ENCODE measurements at regions not wholly inside any gene's neighbourhood (a gene's known extent, or its start where the extent isn't known, plus 50 kb on each side); places are given as distances from the start of the nearest gene placed in this dataset.
A peak's percentile ranks its signal among the peaks of the same experiment; 100 is the strongest.

- H3K36me3 ChIP-seq (ENCODE audit: insufficient read depth), result no peaks in the 10 kb centered on the region
- DNase-seq (ENCODE audit: extremely low spot score), result no peak
- H3K4me3 ChIP-seq (ENCODE audit: low read depth, low read length), result no peak overlapping the region
- no peak overlapping the region for H3K27ac ChIP-seq (ENCODE audit: low read depth)
- WGBS, result 90% methylated on average over 16 of the region's 16 CpGs
- H3K4me1 ChIP-seq (ENCODE audit: insufficient read depth), result no peaks in the 10 kb centered on the region
Measured at GRCh38 chr7:70846208-70846607, 285.7 kb upstream of the GALNT17 start.

DNA sequence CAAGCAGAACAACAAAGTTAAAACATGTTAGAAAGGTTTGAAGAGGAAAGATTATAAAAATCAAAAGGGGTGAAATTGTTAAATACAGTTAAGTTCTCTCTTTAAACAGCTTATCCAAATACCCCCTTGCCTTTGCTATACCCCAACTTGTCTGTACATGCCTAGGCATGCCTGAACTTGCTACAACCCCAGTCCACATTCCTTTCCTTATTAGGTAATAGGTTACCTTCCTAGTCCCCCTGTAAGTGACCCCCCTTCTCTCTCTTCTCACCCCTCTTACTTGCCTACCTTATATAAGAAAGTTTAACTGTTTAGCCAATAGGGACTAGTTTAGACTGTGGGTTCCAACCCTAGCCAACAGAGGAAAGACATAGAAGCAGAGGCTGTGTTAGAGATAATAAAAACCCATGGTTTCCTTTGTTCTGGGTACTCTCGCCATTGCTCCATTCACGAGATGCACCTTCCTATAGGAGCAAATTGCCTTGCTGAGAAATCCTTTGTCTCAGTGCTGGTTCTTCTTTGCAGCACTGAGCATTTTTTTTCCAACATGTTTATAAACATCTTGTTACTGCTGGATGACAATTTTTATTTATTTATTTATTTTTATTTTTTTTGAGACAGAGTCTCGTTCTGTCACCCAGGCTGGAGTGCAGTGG is 282.2 kb upstream of the GALNT17 start:
- H3K4me1 ChIP-seq (ENCODE audit: insufficient read depth), result no peaks in the 10 kb centered on the region
- WGBS, result 92% methylated on average over 3 of the region's 3 CpGs
- H3K36me3 ChIP-seq (ENCODE audit: insufficient read depth), result no peaks in the 10 kb centered on the region
- H3K4me3 ChIP-seq (ENCODE audit: low read depth, low read length), result no peak overlapping the region
- DNase-seq (ENCODE audit: extremely low spot score), result no peak
- H3K27ac ChIP-seq (ENCODE audit: low read depth), result no peak overlapping the region

- WGBS, result 84% methylated on average over 1 of the region's 1 CpG
- Histone ChIP-seq H3K27ac (ENCODE audit: low read depth) (no peak overlapping the region), H3K36me3 (ENCODE audit: insufficient read depth) (no peaks in the 10 kb centered on the region), H3K4me1 (ENCODE audit: insufficient read depth) (no peaks in the 10 kb centered on the region), H3K4me3 (ENCODE audit: low read depth, low read length) (no peak overlapping the region)
- DNase-seq (ENCODE audit: extremely low spot score), result no peak
Measured at GRCh38 chr7:70855373-70855772, 276.6 kb upstream of the GALNT17 start.

DNA sequence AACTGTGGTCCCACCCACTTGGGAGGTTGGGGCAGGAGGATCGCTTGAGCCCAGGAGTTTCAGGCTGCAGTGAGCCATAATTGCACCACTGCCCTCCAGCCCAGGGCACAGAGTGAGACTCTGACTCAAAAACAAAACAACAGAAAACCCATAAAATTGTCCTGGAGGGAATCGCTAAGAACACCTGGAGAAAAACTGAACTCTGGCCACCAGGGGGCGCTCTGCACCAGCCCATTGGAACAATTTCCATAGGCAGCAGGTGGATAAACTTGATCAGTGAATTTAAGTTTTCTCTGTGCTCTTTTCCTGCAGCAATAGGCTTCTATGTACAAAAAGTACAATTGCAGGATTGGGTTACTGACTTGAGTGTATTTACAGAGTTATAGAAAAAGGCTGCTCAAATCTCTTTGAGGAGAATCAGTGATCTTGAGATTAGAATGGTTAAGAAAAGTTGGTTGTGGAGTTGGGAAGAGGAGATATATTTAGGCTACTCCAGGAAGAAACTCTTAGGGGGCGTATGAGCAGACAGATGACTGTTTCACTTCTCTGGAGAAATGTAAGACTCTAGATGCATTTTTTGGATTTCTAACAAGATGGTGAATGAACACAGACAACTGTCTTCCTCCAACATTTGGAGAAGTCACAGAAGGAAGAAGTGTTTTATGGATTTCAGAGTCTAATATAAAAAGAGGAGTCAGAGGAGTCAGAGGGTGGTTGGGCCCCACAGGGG is 274.9 kb upstream of the GALNT17 start:
- Histone ChIP-seq H3K27ac (ENCODE audit: low read depth) (no peak overlapping the region), H3K36me3 (ENCODE audit: insufficient read depth) (no peaks in the 10 kb centered on the region), H3K4me1 (ENCODE audit: insufficient read depth) (no peaks in the 10 kb centered on the region), H3K4me3 (ENCODE audit: low read depth, low read length) (no peak overlapping the region)
- whole genome bisulfite sequencing, result 8% methylated on average over 4 of the region's 4 CpGs
- DNase-seq (ENCODE audit: extremely low spot score), result peak; percentile 66

DNA sequence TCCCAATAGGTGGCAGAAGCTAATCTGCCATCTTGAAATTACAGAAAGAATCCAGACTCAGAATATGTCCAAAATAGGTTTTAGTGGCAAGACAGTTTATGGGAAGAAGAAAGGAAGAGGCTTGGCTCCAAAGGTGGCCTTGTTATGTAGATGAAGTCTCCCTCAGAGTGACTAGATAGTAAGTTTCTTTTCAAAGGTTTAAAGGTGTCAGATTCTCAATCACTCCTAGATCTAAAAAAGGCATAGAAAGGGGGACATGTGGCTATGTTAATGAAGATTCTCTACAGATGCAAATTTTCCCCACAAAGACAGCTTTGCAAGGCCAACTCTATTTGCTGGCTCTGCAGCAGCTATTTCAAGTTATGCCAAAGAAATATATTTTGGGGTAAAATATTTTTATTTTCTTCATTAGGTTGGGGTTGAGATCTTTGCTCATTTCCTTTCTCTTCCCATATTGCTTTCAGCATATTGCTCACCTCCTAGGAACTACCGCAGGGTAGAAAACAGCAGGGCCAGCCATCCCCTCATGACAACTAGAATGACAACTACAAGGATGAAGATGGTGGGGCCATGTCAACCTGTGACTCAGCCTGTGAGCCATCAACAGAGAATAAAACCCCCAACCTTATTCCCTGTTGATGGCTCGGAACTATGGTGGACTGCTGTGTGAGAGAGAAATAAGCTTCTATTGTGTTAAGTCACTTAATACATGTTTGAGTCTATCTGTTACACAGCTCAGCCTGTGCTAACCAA is 274.0 kb upstream of the GALNT17 start:
- WGBS, result 93% methylated on average over 2 of the region's 2 CpGs
- no peak for DNase-seq (ENCODE audit: extremely low spot score)
- H3K4me1 ChIP-seq (ENCODE audit: insufficient read depth), result no peaks in the 10 kb centered on the region
- no peak overlapping the region for H3K27ac ChIP-seq (ENCODE audit: low read depth)
- H3K36me3 ChIP-seq (ENCODE audit: insufficient read depth), result no peaks in the 10 kb centered on the region
- no peak overlapping the region for H3K4me3 ChIP-seq (ENCODE audit: low read depth, low read length)

GRCh38 chr7:70867513-70867912 is 264.4 kb upstream of the GALNT17 start:
- 50% methylated on average over 5 of the region's 5 CpGs for WGBS
- no peak for DNase-seq (ENCODE audit: extremely low spot score)
- H3K4me1 ChIP-seq (ENCODE audit: insufficient read depth), result no peaks in the 10 kb centered on the region
- H3K36me3 ChIP-seq (ENCODE audit: insufficient read depth), result no peaks in the 10 kb centered on the region
- H3K27ac ChIP-seq (ENCODE audit: low read depth), result no peak overlapping the region
- no peak overlapping the region for H3K4me3 ChIP-seq (ENCODE audit: low read depth, low read length)

GRCh38 chr7:70870349-70870748 is 261.6 kb upstream of the GALNT17 start:
- WGBS, result 64% methylated on average over 5 of the region's 5 CpGs
- Histone ChIP-seq H3K4me3 (ENCODE audit: low read depth, low read length) (no peak overlapping the region), H3K27ac (ENCODE audit: low read depth) (no peak overlapping the region), H3K4me1 (ENCODE audit: insufficient read depth) (no peaks in the 10 kb centered on the region), H3K36me3 (ENCODE audit: insufficient read depth) (no peaks in the 10 kb centered on the region)
- DNase-seq (ENCODE audit: extremely low spot score), result no peak

DNA sequence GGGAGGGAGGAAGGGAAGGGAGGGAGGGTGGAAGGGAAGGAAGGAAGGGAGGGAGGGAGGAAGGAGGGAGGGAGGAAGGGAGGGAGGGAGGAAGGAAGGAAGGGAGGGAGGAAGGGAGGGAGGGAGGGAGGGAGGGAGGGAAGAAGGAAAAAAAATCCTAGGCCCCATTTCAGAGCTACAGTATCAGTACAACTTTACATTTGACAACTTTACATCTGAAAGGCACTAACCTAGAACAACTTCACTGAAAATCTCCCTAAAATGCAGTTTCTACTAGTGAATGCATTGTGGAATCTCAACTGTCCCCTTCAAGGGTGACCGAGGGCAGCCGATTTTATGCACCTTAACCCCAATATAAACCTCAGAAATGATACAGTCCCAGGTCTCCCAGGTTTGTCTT is 259.8 kb upstream of the GALNT17 start:
- no peak for DNase-seq (ENCODE audit: extremely low spot score)
- Histone ChIP-seq H3K27ac (ENCODE audit: low read depth) (no peak overlapping the region), H3K4me3 (ENCODE audit: low read depth, low read length) (no peak overlapping the region), H3K4me1 (ENCODE audit: insufficient read depth) (no peaks in the 10 kb centered on the region), H3K36me3 (ENCODE audit: insufficient read depth) (no peaks in the 10 kb centered on the region)
- WGBS, result 43% methylated on average over 2 of the region's 2 CpGs

DNA sequence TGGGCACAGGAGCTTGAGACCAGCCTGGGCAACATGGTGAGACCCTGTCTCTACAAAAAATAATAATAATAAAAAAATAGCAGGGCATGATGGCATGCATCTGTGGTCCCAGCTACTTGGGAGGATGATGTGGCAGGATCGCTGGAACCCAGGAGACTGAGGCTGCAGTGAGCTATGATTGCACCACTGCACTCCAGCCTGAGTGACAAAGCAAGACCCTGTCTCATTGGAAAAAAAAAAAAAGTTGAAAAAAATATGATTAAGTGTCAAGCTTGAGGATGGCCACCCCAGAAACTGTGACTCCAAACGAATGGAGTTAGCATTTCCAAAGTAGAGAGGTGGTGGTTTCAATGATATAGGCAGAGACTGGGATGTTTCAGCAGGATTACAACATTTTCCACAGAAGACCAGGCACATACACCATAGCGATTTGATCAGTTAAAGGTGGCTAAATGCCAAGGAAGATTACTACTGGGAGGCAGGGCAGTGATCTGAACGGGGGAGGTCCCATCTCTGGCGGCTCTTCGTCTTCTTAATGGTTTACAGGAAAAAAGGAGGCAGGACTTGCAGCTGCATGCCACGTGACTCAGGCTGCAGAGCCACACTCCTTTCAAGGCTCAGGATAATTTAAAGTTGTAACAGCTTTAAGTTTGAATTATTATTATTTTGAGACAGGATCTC is 250.6 kb upstream of the GALNT17 start:
- DNase-seq (ENCODE audit: extremely low spot score), result no peak

DNA sequence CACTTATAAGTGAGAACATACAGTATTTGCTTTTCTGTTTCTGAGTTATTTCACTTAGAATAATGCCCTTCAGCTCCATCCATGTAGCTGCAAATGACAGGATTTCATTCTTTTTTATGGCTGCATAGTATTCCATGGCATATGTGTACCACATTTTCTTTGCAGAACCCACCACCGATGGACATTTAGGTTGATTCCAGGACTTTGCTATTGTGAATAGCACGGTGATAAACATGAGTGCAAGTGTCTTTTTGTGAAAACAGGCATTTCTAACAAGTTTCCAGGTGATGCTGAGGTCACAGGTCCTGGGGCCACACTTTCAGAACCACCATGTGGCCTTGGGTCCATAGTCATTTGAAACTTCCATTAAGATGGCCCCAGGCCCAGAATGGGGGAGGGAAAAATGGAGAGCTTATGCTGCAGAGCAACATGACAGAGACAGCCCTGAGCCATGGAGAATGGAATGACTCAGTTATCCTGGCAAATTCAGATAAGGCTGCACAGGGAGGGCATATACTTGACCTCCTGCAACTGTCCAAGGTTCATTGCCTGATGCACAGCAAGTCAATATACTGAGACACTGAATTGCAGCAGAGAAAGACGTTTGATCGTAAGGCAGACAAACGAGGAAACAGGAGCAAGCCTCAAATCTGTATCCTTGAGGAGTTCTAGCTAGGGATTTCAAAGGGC is 248.0 kb upstream of the GALNT17 start:
- Histone ChIP-seq H3K4me3 (ENCODE audit: low read depth, low read length) (no peak overlapping the region), H3K4me1 (ENCODE audit: insufficient read depth) (no peaks in the 10 kb centered on the region), H3K36me3 (ENCODE audit: insufficient read depth) (no peaks in the 10 kb centered on the region), H3K27ac (ENCODE audit: low read depth) (no peak overlapping the region)
- DNase-seq (ENCODE audit: extremely low spot score), result no peak
- 78% methylated on average over 5 of the region's 5 CpGs for WGBS

More for the DNA sequence above, 250.6 kb upstream of the GALNT17 start:
- no peak overlapping the region for H3K27ac ChIP-seq (ENCODE audit: low read depth)
- no peaks in the 10 kb centered on the region for H3K36me3 ChIP-seq (ENCODE audit: insufficient read depth)
- H3K4me1 ChIP-seq (ENCODE audit: insufficient read depth), result no peaks in the 10 kb centered on the region
- WGBS, result 26% methylated on average over 7 of the region's 7 CpGs
- no peak overlapping the region for H3K4me3 ChIP-seq (ENCODE audit: low read depth, low read length)

GRCh38 chr7:70884440-70884764 is 247.5 kb upstream of the GALNT17 start:
- no peak for DNase-seq (ENCODE audit: extremely low spot score)

DNA sequence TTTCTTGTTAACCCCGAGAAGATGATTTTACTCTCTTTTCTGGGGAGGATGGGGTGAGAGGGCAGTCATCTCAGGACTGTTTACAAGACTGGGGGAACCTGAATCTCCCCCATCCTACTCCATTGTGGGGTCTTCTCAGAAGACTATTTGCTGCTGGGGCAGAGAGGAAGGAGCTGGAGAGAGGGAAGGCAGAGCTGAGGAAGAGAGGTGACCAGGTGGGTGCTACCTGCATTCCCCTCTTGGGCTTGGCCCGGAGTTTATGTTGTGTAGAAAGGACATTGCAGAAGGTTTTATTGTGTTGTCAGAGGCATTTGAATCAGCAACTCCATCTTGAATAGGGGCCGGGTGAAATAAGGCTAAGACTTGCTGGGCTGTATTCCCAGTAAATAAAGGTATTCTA is 247.1 kb upstream of the GALNT17 start:
- WGBS, result 77% methylated on average over 3 of the region's 3 CpGs
- H3K4me3 ChIP-seq (ENCODE audit: low read depth, low read length), result no peak overlapping the region
- H3K27ac ChIP-seq (ENCODE audit: low read depth), result no peak overlapping the region
- H3K4me1 ChIP-seq (ENCODE audit: insufficient read depth), result no peaks in the 10 kb centered on the region
- no peaks in the 10 kb centered on the region for H3K36me3 ChIP-seq (ENCODE audit: insufficient read depth)
- no peak for DNase-seq (ENCODE audit: extremely low spot score)

More at GRCh38 chr7:70884440-70884764, 247.5 kb upstream of the GALNT17 start:
- Histone ChIP-seq H3K36me3 (ENCODE audit: insufficient read depth) (no peaks in the 10 kb centered on the region), H3K27ac (ENCODE audit: low read depth) (no peak overlapping the region), H3K4me1 (ENCODE audit: insufficient read depth) (no peaks in the 10 kb centered on the region), H3K4me3 (ENCODE audit: low read depth, low read length) (no peak overlapping the region)

- 35% methylated on average over 1 of the region's 1 CpG for WGBS
- Histone ChIP-seq H3K36me3 (ENCODE audit: insufficient read depth) (no peaks in the 10 kb centered on the region), H3K4me1 (ENCODE audit: insufficient read depth) (no peaks in the 10 kb centered on the region), H3K27ac (ENCODE audit: low read depth) (no peak overlapping the region), H3K4me3 (ENCODE audit: low read depth, low read length) (no peak overlapping the region)
- no peak for DNase-seq (ENCODE audit: extremely low spot score)
Measured at GRCh38 chr7:70886547-70886946, 245.4 kb upstream of the GALNT17 start.
